ENCODE measurements at regions not wholly inside any gene's neighbourhood (a gene's known extent, or its start where the extent isn't known, plus 50 kb on each side); places are given as distances from the start of the nearest gene placed in this dataset.

GRCh38 chr7:106417273-106417902, 132.6 kb upstream of the NAMPT start:
- no peak for DNase-seq

GRCh38 chr7:106416430-106416829, 131.6 kb upstream of the NAMPT start:
- DNase-seq: no peak

- no peak for DNase-seq
Observed at GRCh38 chr7:106415433-106415832, 130.7 kb upstream of the NAMPT start.

- DNase-seq: no peak
Observed at GRCh38 chr7:106413446-106413845, 128.7 kb upstream of the NAMPT start.

- DNase-seq: no peak
Observed at GRCh38 chr7:106405697-106406141, 120.9 kb upstream of the NAMPT start.

GRCh38 chr7:106402898-106403297, 118.1 kb upstream of the NAMPT start:
- DNase-seq: no peak

GRCh38 chr7:106400923-106401322, 116.1 kb upstream of the NAMPT start:
- DNase-seq: no peak

GRCh38 chr7:106398786-106399185, 114.0 kb upstream of the NAMPT start:
- no peak for DNase-seq

- DNase-seq: no peak
Observed at GRCh38 chr7:106397994-106398393, 113.2 kb upstream of the NAMPT start.

GRCh38 chr7:106394526-106394925, 109.7 kb upstream of the NAMPT start:
- DNase-seq: no peak

GRCh38 chr7:106393564-106394251, 108.9 kb upstream of the NAMPT start:
- DNase-seq: no peak

- no peak for DNase-seq
Observed at GRCh38 chr7:106392590-106392989, 107.8 kb upstream of the NAMPT start.

- no peak for DNase-seq
Observed at GRCh38 chr7:106392144-106392543, 107.4 kb upstream of the NAMPT start.

GRCh38 chr7:106386958-106387357, 102.2 kb upstream of the NAMPT start:
- DNase-seq: no peak

- DNase-seq: no peak
Observed at GRCh38 chr7:106384373-106384772, 99.6 kb upstream of the NAMPT start.

GRCh38 chr7:106382929-106383328, 98.1 kb upstream of the NAMPT start:
- no peak for DNase-seq

- DNase-seq: no peak
Observed at GRCh38 chr7:106382129-106382528, 97.3 kb upstream of the NAMPT start.

GRCh38 chr7:106381252-106381651, 96.5 kb upstream of the NAMPT start:
- DNase-seq: no peak

- DNase-seq: no peak
Observed at GRCh38 chr7:106377847-106378361, 93.1 kb upstream of the NAMPT start.

GRCh38 chr7:106376026-106376799, 91.4 kb upstream of the NAMPT start:
- no peak for DNase-seq

GRCh38 chr7:106375499-106375898, 90.7 kb upstream of the NAMPT start:
- no peak for DNase-seq

- no peak for DNase-seq
Observed at GRCh38 chr7:106374437-106374836, 89.7 kb upstream of the NAMPT start.

- no peak for DNase-seq
Observed at GRCh38 chr7:106372595-106373318, 88.0 kb upstream of the NAMPT start.

Data from NCI-H524 treated with DMSO at 0.1 percent for 48 hours (cell line).